Activated naive CD4-positive, alpha-beta T cell treated with anti-CD3 and anti-CD28 coated beads, Interleukin-2, amount 50 U/mL, for 72 hours (primary cell): ENCODE measurements at regions not wholly inside any gene's neighbourhood (a gene's known extent, or its start where the extent isn't known, plus 50 kb on each side); places are given as distances from the start of the nearest gene placed in this dataset.

Source experiments
- ATAC-seq, 2 donors: fragments of 150-1000 bp; cut with Tn5 transposase; 2 replicates each; pipeline ENCODE4 v1.10.0; 2021; ENCODE audit warnings: mild to moderate bottlenecking in 2 of 2, moderate library complexity in 2 of 2
- DNase-seq, 2 donors: peaks; one replicate each; pipeline ENCODE4 v3.0.0; 2021 to 2022; ENCODE audit warnings: low spot score in 2 of 2
- H3K27ac Mint-ChIP-seq, 2 donors: one replicate each; pipeline ENCODE4 v1.8.0; 2022; ENCODE audit warnings: mild to moderate bottlenecking in 2 of 2, mixed read lengths in 2 of 2
- H3K36me3 Mint-ChIP-seq, 2 donors: one replicate each; pipeline ENCODE4 v1.8.0; 2022; ENCODE audit warnings: mixed read lengths in 2 of 2
- H3K9me3 Mint-ChIP-seq, 2 donors: one replicate each; pipeline ENCODE4 v1.8.0; 2022; ENCODE audit warnings: mixed read lengths in 2 of 2

- no peak for ATAC-seq
- Mint-ChIP-seq H3K27ac (no peak overlapping the region), H3K36me3 (no peaks in the 10 kb centered on the region), H3K9me3 (peaks cover 8 to 15% of the 10 kb centered on the region in 2 donors)
- DNase-seq, result no peak
Measured at GRCh38 chr6:92147246-92147645, 1272.1 kb downstream of the EPHA7 start.

- no peak overlapping the region for H3K27ac Mint-ChIP-seq
- DNase-seq, result no peak
- ATAC-seq, result no peak
- no peaks in the 10 kb centered on the region for H3K36me3 Mint-ChIP-seq
- H3K9me3 Mint-ChIP-seq, result peaks cover 8 to 13% of the 10 kb centered on the region in 2 donors
Measured at GRCh38 chr6:92139601-92140000, 1279.8 kb downstream of the EPHA7 start.

GRCh38 chr6:92132957-92133356 lies 1286.4 kb downstream of the EPHA7 start:
- ATAC-seq, result no peak
- no peak overlapping the region for H3K27ac Mint-ChIP-seq

GRCh38 chr6:92132457-92132856 lies 1286.9 kb downstream of the EPHA7 start:
- DNase-seq (no peak), ATAC-seq (no peak)
- Mint-ChIP-seq H3K9me3 (peaks cover 17 to 23% of the 10 kb centered on the region in 2 donors), H3K36me3 (no peaks in the 10 kb centered on the region), H3K27ac (no peak overlapping the region)

More at GRCh38 chr6:92132957-92133356, 1286.4 kb downstream of the EPHA7 start:
- Mint-ChIP-seq H3K9me3 (peaks cover 16 to 21% of the 10 kb centered on the region in 2 donors), H3K36me3 (no peaks in the 10 kb centered on the region)
- DNase-seq, result no peak

GRCh38 chr6:92130944-92131343 lies 1288.4 kb downstream of the EPHA7 start:
- H3K36me3 Mint-ChIP-seq, result no peaks in the 10 kb centered on the region
- DNase-seq (no peak), ATAC-seq (no peak)
- no peak overlapping the region for H3K27ac Mint-ChIP-seq
- peaks cover 17 to 19% of the 10 kb centered on the region in 2 donors for H3K9me3 Mint-ChIP-seq

- DNase-seq (no peak), ATAC-seq (no peak)
- H3K36me3 Mint-ChIP-seq, result no peaks in the 10 kb centered on the region
- peaks cover 11 to 13% of the 10 kb centered on the region in 2 donors for H3K9me3 Mint-ChIP-seq
- H3K27ac Mint-ChIP-seq, result no peak overlapping the region
Measured at GRCh38 chr6:92126983-92127382, 1292.4 kb downstream of the EPHA7 start.

- Mint-ChIP-seq H3K36me3 (no peaks in the 10 kb centered on the region), H3K9me3 (peaks cover 11 to 13% of the 10 kb centered on the region in 2 donors), H3K27ac (no peak overlapping the region)
- no peak for ATAC-seq
- no peak for DNase-seq
Measured at GRCh38 chr6:92126088-92126487, 1293.3 kb downstream of the EPHA7 start.

- no peak for DNase-seq
- H3K36me3 Mint-ChIP-seq, result no peaks in the 10 kb centered on the region
- H3K9me3 Mint-ChIP-seq, result peaks cover 11 to 13% of the 10 kb centered on the region in 2 donors
- no peak for ATAC-seq
- no peak overlapping the region for H3K27ac Mint-ChIP-seq
Measured at GRCh38 chr6:92125681-92126080, 1293.7 kb downstream of the EPHA7 start.

- DNase-seq (no peak), ATAC-seq (no peak)
- Mint-ChIP-seq H3K9me3 (peaks cover 13 to 15% of the 10 kb centered on the region in 2 donors), H3K36me3 (no peaks in the 10 kb centered on the region), H3K27ac (no peak overlapping the region)
Measured at GRCh38 chr6:92124200-92124651, 1295.1 kb downstream of the EPHA7 start.

- no peaks in the 10 kb centered on the region for H3K36me3 Mint-ChIP-seq
- H3K9me3 Mint-ChIP-seq, result peaks cover 6 to 11% of the 10 kb centered on the region in 2 donors
- ATAC-seq (no peak), DNase-seq (no peak)
- H3K27ac Mint-ChIP-seq, result no peak overlapping the region
Measured at GRCh38 chr6:92122746-92123145, 1296.6 kb downstream of the EPHA7 start.

GRCh38 chr6:92121228-92121627 lies 1298.1 kb downstream of the EPHA7 start:
- Mint-ChIP-seq H3K9me3 (peaks cover 3 to 6% of the 10 kb centered on the region in 2 donors), H3K36me3 (no peaks in the 10 kb centered on the region), H3K27ac (no peak overlapping the region)
- no peak for DNase-seq
- ATAC-seq, result no peak

- DNase-seq (no peak), ATAC-seq (no peak)
- H3K27ac Mint-ChIP-seq, result no peak overlapping the region
- peaks cover 0 to 4% of the 10 kb centered on the region in 2 donors for H3K9me3 Mint-ChIP-seq
- no peaks in the 10 kb centered on the region for H3K36me3 Mint-ChIP-seq
Measured at GRCh38 chr6:92117800-92118199, 1301.6 kb downstream of the EPHA7 start.

GRCh38 chr6:92114797-92115196 lies 1304.6 kb downstream of the EPHA7 start:
- ATAC-seq (no peak), DNase-seq (no peak)
- Mint-ChIP-seq H3K9me3 (peaks cover 0 to under 1% of the 10 kb centered on the region in 2 donors), H3K27ac (no peak overlapping the region), H3K36me3 (no peaks in the 10 kb centered on the region)

GRCh38 chr6:92114091-92114675 lies 1305.2 kb downstream of the EPHA7 start:
- no peaks in the 10 kb centered on the region for H3K36me3 Mint-ChIP-seq
- no peak overlapping the region for H3K27ac Mint-ChIP-seq
- DNase-seq, result no peak
- ATAC-seq, result no peak
- H3K9me3 Mint-ChIP-seq, result peaks cover 0 to under 1% of the 10 kb centered on the region in 2 donors

GRCh38 chr6:92111386-92111785 lies 1308.0 kb downstream of the EPHA7 start:
- H3K9me3 Mint-ChIP-seq, result peaks cover 16 to 19% of the 10 kb centered on the region in 2 donors
- ATAC-seq, result no peak
- no peak overlapping the region for H3K27ac Mint-ChIP-seq
- peaks cover 0 to 8% of the 10 kb centered on the region in 2 donors for H3K36me3 Mint-ChIP-seq
- DNase-seq, result no peak

- Mint-ChIP-seq H3K27ac (no peak overlapping the region), H3K36me3 (peaks cover 0 to 8% of the 10 kb centered on the region in 2 donors), H3K9me3 (peaks cover 21 to 26% of the 10 kb centered on the region in 2 donors)
- DNase-seq, result no peak
- no peak for ATAC-seq
Measured at GRCh38 chr6:92110403-92110802, 1309.0 kb downstream of the EPHA7 start.

- ATAC-seq, result no peak
- peaks cover 23 to 27% of the 10 kb centered on the region in 2 donors for H3K9me3 Mint-ChIP-seq
- no peak for DNase-seq
- peaks cover 0 to 8% of the 10 kb centered on the region in 2 donors for H3K36me3 Mint-ChIP-seq
- no peak overlapping the region for H3K27ac Mint-ChIP-seq
Measured at GRCh38 chr6:92109956-92110355, 1309.4 kb downstream of the EPHA7 start.

- H3K36me3 Mint-ChIP-seq, result peaks cover 0 to 8% of the 10 kb centered on the region in 2 donors
- H3K9me3 Mint-ChIP-seq, result peaks cover 23 to 27% of the 10 kb centered on the region in 2 donors
- ATAC-seq (no peak), DNase-seq (no peak)
- H3K27ac Mint-ChIP-seq, result no peak overlapping the region
Measured at GRCh38 chr6:92109256-92109655, 1310.1 kb downstream of the EPHA7 start.
